ENCODE measurements at regions not wholly inside any gene's neighbourhood (a gene's known extent, or its start where the extent isn't known, plus 50 kb on each side); places are given as distances from the start of the nearest gene placed in this dataset.
"Not testable (repeated sequence)": the region's sequence is repeated elsewhere in the genome, so short reads cannot be mapped to it uniquely, and the experiment has no call there.

DNA sequence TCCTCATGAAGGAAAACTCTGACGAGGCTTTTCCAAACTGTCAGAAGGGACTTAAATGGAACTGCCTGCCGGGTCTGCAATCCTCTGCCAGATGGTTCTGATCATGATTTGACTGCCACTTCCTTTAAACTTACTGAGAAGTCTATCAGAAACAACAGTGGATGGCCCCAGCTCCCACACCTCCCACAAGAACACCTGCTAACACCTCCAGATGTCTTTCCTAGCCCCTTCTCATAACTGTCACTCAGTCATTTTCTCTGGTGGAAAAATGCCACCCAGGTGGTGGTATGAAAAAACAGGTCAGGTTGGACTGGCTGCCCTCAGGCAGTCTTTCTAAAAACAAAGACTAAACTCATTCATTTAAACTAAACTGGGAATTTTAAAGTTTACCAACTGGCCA is 66.7 kb upstream of the ABCD3 start:
- no peak overlapping the region for H3K4me3 ChIP-seq
- no peaks in the 10 kb centered on the region for H3K4me1 ChIP-seq (replicated peaks in 1 of 2)
- TF ChIP-seq POLR2A (IDR thresholded peaks at IDR 0.05) (no peak), CTCF (IDR thresholded peaks at IDR 0.05) (no peak)
- intact Hi-C loops (cut with DNase I) = no loop called here
- H3K9me3 ChIP-seq (replicated peaks in 1 of 3) = no peaks in the 10 kb centered on the region
- H3K27ac ChIP-seq = no peak overlapping the region
- H3K27me3 ChIP-seq = no peaks in the 10 kb centered on the region
- WGBS, 4 donors = 26 to 50% (median 37%) methylated on average over 2 of the region's 2 CpGs
- H3K36me3 ChIP-seq (replicated peaks in 1 of 2) = no peaks in the 10 kb centered on the region
- no peak for DNase-seq

DNA sequence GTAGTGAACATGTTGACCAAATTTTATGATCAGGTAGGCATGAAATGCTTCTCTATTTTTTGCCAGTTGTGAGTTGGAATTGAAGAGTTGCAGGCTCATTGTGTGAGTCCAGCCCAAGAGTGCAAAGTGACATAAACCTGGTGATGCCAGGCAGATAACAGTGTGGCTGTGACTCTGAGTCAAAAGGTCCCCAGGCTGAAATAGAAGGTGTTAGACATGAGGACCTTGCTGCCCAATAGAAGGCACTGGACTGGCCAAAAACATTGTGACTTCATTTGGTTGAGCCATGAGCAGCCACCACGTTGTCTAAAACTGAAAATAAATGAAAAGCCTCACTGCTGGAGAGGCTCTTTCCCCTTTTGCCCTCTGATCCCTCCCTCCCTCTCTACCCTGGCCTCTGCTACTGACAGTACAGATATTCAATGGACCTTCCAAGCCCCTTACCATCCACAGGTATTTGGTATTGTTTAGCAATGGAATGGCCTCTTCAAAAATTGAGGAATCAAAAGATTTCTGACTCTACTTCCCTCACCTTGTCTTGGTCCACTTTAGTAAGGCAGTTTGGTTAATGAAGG is 67.8 kb upstream of the ABCD3 start:
- no peaks in the 10 kb centered on the region for H3K36me3 ChIP-seq (replicated peaks in 1 of 2)
- no peaks in the 10 kb centered on the region for H3K4me1 ChIP-seq (replicated peaks in 1 of 2)
- H3K27ac ChIP-seq = no peak overlapping the region
- H3K9me3 ChIP-seq (replicated peaks in 1 of 3) = no peaks in the 10 kb centered on the region
- no peaks in the 10 kb centered on the region for H3K27me3 ChIP-seq
- no peak for DNase-seq
- intact Hi-C loops (cut with DNase I) = no loop called here
- TF ChIP-seq CTCF (IDR thresholded peaks at IDR 0.05) (no peak), POLR2A (IDR thresholded peaks at IDR 0.05) (no peak)
- 57 to 73% (median 63%) methylated on average over 1 of the region's 1 CpG for WGBS, 4 donors
- no peak overlapping the region for H3K4me3 ChIP-seq

DNA sequence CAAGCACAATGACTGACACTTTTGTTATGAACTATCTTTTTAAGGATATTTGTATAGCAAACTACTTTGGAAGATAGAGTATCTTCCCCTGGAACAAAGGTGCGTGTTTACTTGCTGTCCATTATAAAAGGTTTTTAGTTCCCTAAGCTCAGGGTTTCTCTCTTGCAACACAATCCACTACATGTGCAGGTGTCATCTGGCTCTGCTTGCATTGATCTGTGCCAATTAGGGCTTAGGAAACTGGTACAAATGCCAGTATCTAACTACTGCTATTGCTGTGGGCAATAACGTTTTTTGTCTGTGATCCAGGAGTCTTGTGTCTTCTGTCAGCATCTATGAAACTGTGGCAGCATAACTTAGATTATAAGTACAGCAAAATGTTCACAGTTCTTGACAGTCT is 68.3 kb upstream of the ABCD3 start:
- Histone ChIP-seq H3K36me3 (replicated peaks in 1 of 2) (no peaks in the 10 kb centered on the region), H3K4me1 (replicated peaks in 1 of 2) (no peaks in the 10 kb centered on the region), H3K4me3 (no peak overlapping the region), H3K9me3 (replicated peaks in 1 of 3) (no peaks in the 10 kb centered on the region), H3K27me3 (no peaks in the 10 kb centered on the region), H3K27ac (no peak overlapping the region)
- intact Hi-C loops (cut with DNase I) = no loop called here
- 62 to 78% (median 74%) methylated on average over 2 of the region's 2 CpGs for WGBS, 4 donors
- DNase-seq = no peak
- TF ChIP-seq POLR2A (IDR thresholded peaks at IDR 0.05) = no peak
- no peak for TF ChIP-seq CTCF (IDR thresholded peaks at IDR 0.05)

DNA sequence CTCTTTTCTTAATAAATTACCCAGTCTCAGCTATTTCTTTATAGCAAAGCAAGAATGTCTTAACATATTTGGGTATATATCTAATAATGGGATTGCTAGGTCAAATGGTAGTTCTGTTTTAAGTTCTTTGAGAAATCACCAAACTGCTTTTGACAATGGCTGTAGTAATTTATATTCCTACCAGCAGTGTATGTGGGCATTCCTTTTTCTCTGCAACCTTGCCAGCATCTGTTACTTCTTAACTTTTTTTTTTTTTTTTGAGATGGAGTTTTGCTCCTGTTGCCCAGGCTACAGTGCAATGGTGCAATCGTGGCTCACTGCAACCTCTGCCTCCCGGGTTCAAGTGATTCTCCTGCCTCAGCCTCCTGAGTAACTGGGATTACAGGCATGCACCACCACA is 69.8 kb upstream of the ABCD3 start:
- H3K9me3 ChIP-seq (replicated peaks in 1 of 3); H3K4me3 ChIP-seq; intact Hi-C loops (cut with DNase I); H3K27ac ChIP-seq; H3K36me3 ChIP-seq (replicated peaks in 1 of 2); H3K27me3 ChIP-seq; DNase-seq; H3K4me1 ChIP-seq (replicated peaks in 1 of 2): not testable (repeated sequence)
- 74 to 82% (median 78%) methylated on average over 2 of the region's 2 CpGs for WGBS, 4 donors

GRCh38 chr1:94345148-94345721 is 73.0 kb upstream of the ABCD3 start:
- Histone ChIP-seq H3K9me3 (replicated peaks in 1 of 3) (no peaks in the 10 kb centered on the region), H3K4me3 (no peak overlapping the region), H3K27me3 (no peaks in the 10 kb centered on the region), H3K36me3 (replicated peaks in 1 of 2) (no peaks in the 10 kb centered on the region), H3K4me1 (replicated peaks in 1 of 2) (no peaks in the 10 kb centered on the region), H3K27ac (no peak overlapping the region)
- DNase-seq = no peak
- intact Hi-C loops (cut with DNase I) = no loop called here
- 63 to 78% (median 74%) methylated on average over 4 of the region's 4 CpGs for WGBS, 4 donors
- TF ChIP-seq CTCF (IDR thresholded peaks at IDR 0.05) (no peak), POLR2A (IDR thresholded peaks at IDR 0.05) (no peak)

Data from adrenal gland (tissue), 9 donors.